ENCODE measurements at regions not wholly inside any gene's neighbourhood (a gene's known extent, or its start where the extent isn't known, plus 50 kb on each side); places are given as distances from the start of the nearest gene placed in this dataset.
A peak's percentile ranks its signal among the peaks of the same experiment; 100 is the strongest.

GRCh38 chr1:117267232-117267774, 56.6 kb upstream of the VTCN1 start:
- Histone ChIP-seq H4K91ac (replicated peaks; ENCODE audit: insufficient read length, low read length) (no peak overlapping the region), H3K27ac (ENCODE audit: low read depth, low read length) (no peak overlapping the region), H4K20me1 (replicated peaks in 1 of 2; ENCODE audit: control insufficient read depth in 1 of 2, insufficient read depth in 2 of 2, low read length in 2 of 2) (no peaks in the 10 kb centered on the region), H3K18ac (ENCODE audit: extremely low read depth, low read length) (no peak overlapping the region; the same call in 1 of the 2 replicates), H4K8ac (ENCODE audit: extremely low read depth, insufficient read depth, low read length) (no peak overlapping the region), H3K56ac (replicated peaks; ENCODE audit: insufficient read length, low read depth, low read length) (no peak overlapping the region), H2AK5ac (ENCODE audit: low read depth, low read length) (no peak overlapping the region), H2BK12ac (ENCODE audit: low read depth, low read length) (peak overlapping the region; percentile 73; the same call in 1 of the 2 replicates), H3K4me1 (replicated peaks in 1 of 4; ENCODE audit: control insufficient read depth in 3 of 4, insufficient read depth in 4 of 4, low read length in 3 of 4) (peaks cover 6 to 30% (median 26%) of the 10 kb centered on the region in 4 experiments; a peak in 6 of 7 replicates), H3K4me3 (ENCODE audit: extremely low read depth in 1 of 4, insufficient read depth in 2 of 4, low read depth in 3 of 4, low read length in 4 of 4) (no peak overlapping the region), H3K9me3 (ENCODE audit: insufficient read depth in 2 of 2, low read depth in 1 of 2, low read length in 1 of 2) (peaks cover 0 to 2% of the 10 kb centered on the region in 2 experiments; a peak in 2 of 4 replicates), H2BK20ac (ENCODE audit: low read length) (no peak overlapping the region; the same call in 1 of the 2 replicates), H2BK120ac (replicated peaks; ENCODE audit: low read depth, low read length) (peak overlapping the region; percentile 72), H3K79me2 (ENCODE audit: control insufficient read depth in 1 of 2, insufficient read depth in 2 of 2, low read length in 2 of 2) (no peaks in the 10 kb centered on the region), H3K14ac (ENCODE audit: insufficient read length) (peak overlapping the region; percentile 40), H4K5ac (ENCODE audit: insufficient read length, low read depth, low read length) (peak overlapping the region; percentile 38), H3K4ac (replicated peaks; ENCODE audit: insufficient read length, low read depth, low read length) (no peak overlapping the region), H3K36me3 (ENCODE audit: control insufficient read depth in 2 of 4, insufficient read depth in 4 of 4, low read length in 3 of 4) (no peaks in the 10 kb centered on the region; a peak in 1 of 8 replicates), H2BK5ac (ENCODE audit: low read depth, low read length) (no peak overlapping the region), H3K23me2 (ENCODE audit: low read depth, low read length) (no peaks in the 10 kb centered on the region), H2AFZ (ENCODE audit: low read length) (peak overlapping the region; percentile 43; the same call in 1 of the 2 replicates), H3K9ac (replicated peaks in 1 of 4; ENCODE audit: extremely low read depth in 1 of 4, low read depth in 3 of 4, low read length in 3 of 4) (no peak overlapping the region), H3K23ac (ENCODE audit: insufficient read length) (no peak overlapping the region), H3K4me2 (ENCODE audit: insufficient read depth in 1 of 2, low read depth in 2 of 2, low read length in 2 of 2) (no peak overlapping the region), H3K79me1 (ENCODE audit: low read depth, low read length) (no peaks in the 10 kb centered on the region), H3K27me3 (replicated peaks in 1 of 4; ENCODE audit: control insufficient read depth in 3 of 4, extremely low read depth in 1 of 4, insufficient read depth in 3 of 4, low read length in 3 of 4) (no peaks in the 10 kb centered on the region), H2BK15ac (ENCODE audit: low read length) (no peak overlapping the region)
- FAIRE-seq (no peak), DNase-seq (ENCODE audit: low read depth in 1 of 2, low spot score in 2 of 2) (no peak)
- 83% methylated on average over 3 of the region's 3 CpGs; no CpG with 5 or more reads in 1 of the 2 experiments for WGBS, 2 experiments (ENCODE audit: extremely low coverage in 1 of 2, insufficient coverage in 1 of 2, insufficient read length in 1 of 2, insufficient replicate concordance in 2 of 2, low coverage in 1 of 2, low lambda C conversion rate in 2 of 2, missing lambda C conversion rate in 1 of 2)
- TF ChIP-seq SUZ12 (IDR thresholded peaks at IDR 0.05; ENCODE audit: low read length) (no peak), YY1 (IDR thresholded peaks at IDR 0.05; ENCODE audit: low read depth, low read length) (0 out of 2 replicates have a peak, but pooled peaks have one; percentile 54)
- POLR2A ChIA-PET (ENCODE audit: partially characterized antibody): interaction anchor here (1.5 kb wide), 1 partner anchor 146 kb away, joined by 3 read pairs; the partner anchor contains the start of gene TRIM45
- CTCF ChIA-PET (ENCODE audit: partially characterized antibody): interaction anchor here (1.3 to 1.6 kb wide), 2 partner anchors 17 to 174 kb away, joined by 4 to 5 read pairs; no protein-coding TSS in a partner anchor
